LNCAP (cell line): ENCODE measurements at regions not wholly inside any gene's neighbourhood (a gene's known extent, or its start where the extent isn't known, plus 50 kb on each side); places are given as distances from the start of the nearest gene placed in this dataset.
A peak's percentile ranks its signal among the peaks of the same experiment; 100 is the strongest.

Source experiments
- CTCF ChIP-seq: fragments of 450-650 bp; IDR thresholded peaks from 2 replicates; pipeline ENCODE4 v1.5.1; 2017; ENCODE audit warnings: mild to moderate bottlenecking

DNA sequence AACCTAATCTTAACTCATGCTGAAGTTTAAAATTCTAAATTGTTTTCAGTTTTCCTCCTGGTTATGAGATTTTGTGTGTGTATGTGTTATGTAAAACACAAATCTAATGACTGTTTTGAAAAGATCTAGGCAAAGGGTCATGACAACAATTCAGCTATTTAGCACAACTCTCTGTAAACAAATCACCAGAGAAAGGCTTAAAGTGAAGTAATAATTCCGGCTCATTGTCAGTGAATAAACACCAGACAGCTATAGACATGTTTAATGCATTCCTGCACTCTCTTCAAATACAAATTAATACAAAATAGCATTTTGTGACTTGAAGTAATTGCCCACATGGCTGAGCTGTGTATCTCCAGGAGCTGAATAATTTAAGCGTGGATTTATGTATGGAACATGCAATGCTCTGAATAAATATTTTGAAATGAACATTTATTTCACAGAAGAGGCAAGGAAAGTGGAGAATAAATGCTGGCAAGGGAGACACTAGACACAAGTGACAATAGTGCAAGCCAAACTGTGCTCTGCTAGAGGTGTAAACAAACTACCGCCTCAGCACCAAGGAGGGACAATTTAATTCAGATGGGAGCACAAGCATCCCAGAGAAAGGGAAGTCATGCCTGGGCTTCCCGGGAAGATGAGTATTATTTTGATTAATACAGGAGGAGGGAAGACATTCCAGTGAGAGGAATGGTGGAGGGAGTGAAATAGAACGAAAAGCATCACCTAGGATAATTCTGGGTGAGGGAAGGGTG lies 133.6 kb upstream of the XPO1 start:
- TF ChIP-seq CTCF = no peak

GRCh38 chr2:61670591-61671501 lies 132.7 kb upstream of the XPO1 start:
- no peak for TF ChIP-seq CTCF

DNA sequence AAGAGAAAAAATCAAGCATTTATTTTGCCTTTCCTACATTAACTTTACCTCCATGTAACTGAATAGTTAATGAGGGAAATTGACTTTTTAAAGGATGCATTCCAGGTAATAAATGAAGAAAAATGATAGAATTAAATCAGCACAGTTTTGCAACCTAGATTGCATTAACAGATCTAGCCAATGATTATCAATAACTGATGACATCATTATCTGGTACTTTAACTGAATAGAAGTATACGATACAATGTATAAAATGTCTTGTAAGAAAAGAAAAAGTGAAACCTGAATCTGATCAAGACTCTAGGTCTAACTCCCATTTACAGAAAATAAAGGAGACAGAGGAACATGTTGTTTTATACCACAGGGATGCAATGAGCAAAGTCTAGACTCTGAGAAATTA lies 126.0 kb upstream of the XPO1 start:
- TF ChIP-seq CTCF = no peak

GRCh38 chr2:61662990-61663389 lies 124.8 kb upstream of the XPO1 start:
- no peak for TF ChIP-seq CTCF

DNA sequence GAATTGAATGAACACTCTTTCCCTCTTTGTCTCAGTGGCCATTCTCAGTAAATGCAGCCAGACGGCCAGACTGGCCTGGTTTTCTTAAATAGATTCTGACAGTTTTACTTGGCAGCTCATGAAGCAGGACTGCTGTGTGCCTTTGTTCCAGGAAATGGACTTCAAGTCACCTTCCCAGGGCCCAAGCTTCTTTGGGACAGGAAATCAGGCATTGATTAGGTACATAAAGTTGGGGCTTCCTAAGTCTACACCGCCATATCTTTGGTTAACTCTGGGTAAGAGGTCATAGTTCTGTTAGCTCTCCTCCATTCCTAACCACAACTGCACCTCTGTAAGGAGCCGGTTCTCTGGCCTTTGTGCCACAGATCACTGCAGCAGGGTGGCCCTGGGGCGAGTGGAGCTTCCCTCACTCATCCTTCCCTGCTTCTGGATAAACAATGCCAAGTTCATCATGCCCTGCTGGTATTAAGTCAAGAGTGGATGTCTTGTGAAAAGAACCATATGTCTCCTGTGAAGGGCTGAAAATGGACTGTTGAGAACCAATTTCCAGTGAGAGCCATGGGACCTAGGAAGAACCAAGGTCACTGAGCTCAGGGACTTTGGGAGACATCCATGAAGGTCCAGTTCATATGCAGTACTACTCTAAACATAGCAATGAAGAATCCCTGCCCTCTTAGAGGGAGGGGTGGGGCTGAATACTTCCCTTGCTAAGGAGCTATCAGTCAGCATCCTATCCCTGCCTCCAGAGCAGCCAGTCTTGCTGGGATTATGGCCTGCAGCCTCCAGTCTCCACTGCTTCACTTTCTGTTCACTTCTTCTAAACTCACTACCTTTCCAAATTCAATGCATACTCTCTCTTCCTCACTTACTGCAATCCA lies 122.6 kb upstream of the XPO1 start:
- no peak for TF ChIP-seq CTCF

GRCh38 chr2:61658841-61659780 lies 121.0 kb upstream of the XPO1 start:
- TF ChIP-seq CTCF = peak; percentile 53
